SK-N-SH (cell line): ENCODE measurements at regions not wholly inside any gene's neighbourhood (a gene's known extent, or its start where the extent isn't known, plus 50 kb on each side); places are given as distances from the start of the nearest gene placed in this dataset.

Experiments
- CTCF ChIA-PET: fragments of 300-600, 350-600 bp; formaldehyde crosslinking; extraction: SDS; loops from one replicate; lab custom pipeline; 2021; lab: Yijun Ruan, JAX
- POLR2A ChIA-PET: fragments of 350-600 bp; sonication (Branson Sonifier 250); formaldehyde crosslinking; extraction: SDS; loops from one replicate; lab custom pipeline; 2020; ENCODE audit warnings: antibody characterized with exemption, inconsistent platforms; lab: Yijun Ruan, JAX
- DNase-seq: peaks from one replicate; pipeline ENCODE4 v3.0.0; 2012
- H2AFZ ChIP-seq: fragments of 200-600 bp; sonication (generic); 2 replicates; pipeline ENCODE4 v1.8.1; 2016; ENCODE audit warnings: antibody characterized with exemption, mild to moderate bottlenecking, low read depth
- H3F3A ChIP-seq: fragments of 200-600 bp; sonication (generic); replicated peaks from 2 replicates; pipeline ENCODE3; 2016; ENCODE audit warnings: antibody characterized with exemption, mild to moderate bottlenecking; ENCODE audit not compliant: insufficient read depth
- H3K27ac ChIP-seq, 2 experiments: fragments of 200-500 bp in 1 of 2; fragments of 200-600 bp in 1 of 2; sonication (Bioruptor generic) in 1 of 2; sonication (generic), shearing (Covaris generic) in 1 of 2; 2 replicates each; pipeline versions ENCODE4 v1.5.1 to v1.6.1; 2014 to 2016; ENCODE audit warnings: low read depth in 2 of 2, inconsistent platforms in 1 of 2, low read length in 1 of 2, mild to moderate bottlenecking in 1 of 2, mixed read lengths in 1 of 2
- H3K27me3 ChIP-seq: fragments of 200-600 bp; sonication (generic), shearing (Covaris generic); 2 replicates; pipeline ENCODE4 v1.6.1; 2016; ENCODE audit warnings: mixed run types; ENCODE audit not compliant: insufficient read depth
- H3K36me3 ChIP-seq, 2 experiments: fragments of 200-500 bp in 1 of 2; fragments of 200-600 bp in 1 of 2; sonication (Bioruptor generic) in 1 of 2; sonication (generic) in 1 of 2; replicated peaks in 1 of 2; 2 replicates each; pipeline versions ENCODE3 to v1.5.1; 2014 to 2016; ENCODE audit warnings: low read length in 1 of 2, mild to moderate bottlenecking in 1 of 2; ENCODE audit not compliant: insufficient read depth in 2 of 2, control insufficient read depth in 1 of 2
- H3K4me1 ChIP-seq, 2 experiments: fragments of 200-500 bp in 1 of 2; fragments of 200-600 bp in 1 of 2; sonication (Bioruptor generic) in 1 of 2; sonication (generic), shearing (Covaris generic) in 1 of 2; 2 replicates each; pipeline versions ENCODE4 v1.5.1 to v1.6.1; 2014 to 2016; ENCODE audit warnings: low read depth in 1 of 2, low read length in 1 of 2, mixed run types in 1 of 2; ENCODE audit not compliant: insufficient read depth in 2 of 2, control insufficient read depth in 1 of 2
- H3K4me2 ChIP-seq: fragments of 200-600 bp; sonication (generic), shearing (Covaris generic); 2 replicates; pipeline ENCODE4 v1.6.1; 2017; ENCODE audit warnings: mixed run types
- H3K4me3 ChIP-seq, 2 experiments: fragments of 200-500 bp in 1 of 2; fragments of 200-600 bp in 1 of 2; sonication (Bioruptor generic) in 1 of 2; sonication (generic), shearing (Covaris generic) in 1 of 2; 2 replicates each; pipeline versions ENCODE4 v1.5.1 to v1.8.1; 2014 to 2016; ENCODE audit warnings: low read depth in 2 of 2, inconsistent platforms in 1 of 2, low read length in 1 of 2, mild to moderate bottlenecking in 1 of 2, mixed read lengths in 1 of 2, moderate library complexity in 1 of 2
- H3K79me2 ChIP-seq: fragments of 200-600 bp; sonication (generic); 2 replicates; pipeline ENCODE4 v1.8.1; 2017; ENCODE audit warnings: mild to moderate bottlenecking; ENCODE audit not compliant: insufficient read depth
- H3K9ac ChIP-seq: fragments of 200-600 bp; sonication (generic); 2 replicates; pipeline ENCODE4 v1.6.1; 2017; ENCODE audit warnings: mixed run types
- H3K9me2 ChIP-seq: fragments of 200-600 bp; sonication (generic); 2 replicates; pipeline ENCODE4 v1.6.1; 2017; ENCODE audit warnings: mixed run types
- H3K9me3 ChIP-seq: fragments of 200-600 bp; sonication (generic); 2 replicates; pipeline ENCODE4 v1.6.1; 2017; ENCODE audit warnings: mixed run types, mild to moderate bottlenecking, moderate library complexity
- H4K20me1 ChIP-seq: fragments of 200-600 bp; sonication (generic); 2 replicates; pipeline ENCODE4 v1.6.1; 2017; ENCODE audit warnings: mild to moderate bottlenecking, mixed run types; ENCODE audit not compliant: insufficient read depth
- CHD2 ChIP-seq: fragments of 150-350 bp; IDR thresholded peaks from 2 replicates; pipeline ENCODE4 v1.6.1; 2018; ENCODE audit warnings: low read length; ENCODE audit not compliant: partially characterized antibody
- ELF1 ChIP-seq: IDR thresholded peaks from 2 replicates; pipeline ENCODE4 v1.4.0; 2012
- EP300 ChIP-seq, 2 experiments: IDR thresholded peaks; 2 replicates each; pipeline versions ENCODE4 v1.4.0 to v1.6.1; 2012; ENCODE audit warnings: borderline replicate concordance in 1 of 2, low read depth in 1 of 2, low read length in 1 of 2
- EZH2phosphoT487 ChIP-seq: fragments of 200-600 bp; sonication (generic); IDR thresholded peaks from 2 replicates; pipeline ENCODE4 v1.6.1; 2017; ENCODE audit warnings: low read depth, mixed run types, mild to moderate bottlenecking, antibody characterized with exemption, moderate library complexity, borderline replicate concordance
- GABPA ChIP-seq: IDR thresholded peaks from 2 replicates; pipeline ENCODE4 v1.4.0; 2012; ENCODE audit warnings: low read depth, mild to moderate bottlenecking
- GATA2 ChIP-seq: sonication (generic); formaldehyde crosslinking; IDR thresholded peaks from 2 replicates; pipeline ENCODE4 v1.5.0; 2020; ENCODE audit warnings: mild to moderate bottlenecking, missing genetic modification reagents
- MXI1 ChIP-seq: IDR thresholded peaks from 2 replicates; pipeline ENCODE4 v1.6.1; 2012; ENCODE audit warnings: mild to moderate bottlenecking, low read depth, low read length, improper control_type of control experiment
- POLR2AphosphoS5 ChIP-seq: IDR thresholded peaks from 2 replicates; pipeline ENCODE4 v1.6.1; 2012; ENCODE audit warnings: low read depth, low read length
- REST ChIP-seq: IDR thresholded peaks from 2 replicates; pipeline ENCODE4 v1.6.1; 2012; ENCODE audit warnings: mild to moderate bottlenecking, low read depth, low read length, moderate library complexity
- SMC3 ChIP-seq: IDR thresholded peaks from 2 replicates; pipeline ENCODE4 v1.6.1; 2012; ENCODE audit warnings: low read depth, low read length, improper control_type of control experiment
- YY1 ChIP-seq: IDR thresholded peaks from 2 replicates; pipeline ENCODE4 v1.4.0; 2012; ENCODE audit warnings: low read depth, mild to moderate bottlenecking
- WGBS: methylation state at CpG from one replicate; pipeline ENCODE4 v1.1.6; 2017; ENCODE audit warnings: low lambda C conversion rate; 5-methylcytosine and 5-hydroxymethylcytosine counted together
- TF ChIP-seq, protein P1 (sequence below): fragments of 200-600 bp; sonication (generic); IDR thresholded peaks from 2 replicates; pipeline ENCODE4 v1.6.1; 2017; ENCODE audit warnings: antibody characterized with exemption, mild to moderate bottlenecking, moderate library complexity
- TF ChIP-seq, protein P2 (sequence below): fragments of 150-350 bp; IDR thresholded peaks from 2 replicates; pipeline ENCODE4 v1.6.1; 2017; ENCODE audit warnings: antibody characterized with exemption, low read length, low read depth, borderline replicate concordance

GRCh38 chr12:89878327-89878726 is 169.7 kb upstream of the ATP2B1 start:
- Histone ChIP-seq H4K20me1 (no peaks in the 10 kb centered on the region), H3K4me3 (no peak overlapping the region), H3K9ac (no peak overlapping the region), H3F3A (no peaks in the 10 kb centered on the region), H3K79me2 (no peaks in the 10 kb centered on the region), H3K9me2 (no peaks in the 10 kb centered on the region), H2AFZ (no peak overlapping the region), H3K4me1 (no peaks in the 10 kb centered on the region), H3K4me2 (no peak overlapping the region), H3K9me3 (no peaks in the 10 kb centered on the region), H3K27me3 (no peaks in the 10 kb centered on the region), H3K27ac (no peak overlapping the region), H3K36me3 (no peaks in the 10 kb centered on the region)
- POLR2A ChIA-PET: no interaction called here
- CTCF ChIA-PET: no interaction called here
- DNase-seq: no peak
- TF ChIP-seq EZH2phosphoT487: no peak
- TF ChIP-seq EP300 (IDR thresholded peaks at IDR 0.05; ENCODE audit: borderline replicate concordance in 1 of 2, low read depth in 1 of 2, low read length in 1 of 2): no peak
- no peak for TF ChIP-seq MXI1
- TF ChIP-seq REST: no peak
- TF ChIP-seq POLR2AphosphoS5: no peak
- TF ChIP-seq ELF1: no peak
- TF ChIP-seq SMC3: no peak
- TF ChIP-seq, protein P1, sequence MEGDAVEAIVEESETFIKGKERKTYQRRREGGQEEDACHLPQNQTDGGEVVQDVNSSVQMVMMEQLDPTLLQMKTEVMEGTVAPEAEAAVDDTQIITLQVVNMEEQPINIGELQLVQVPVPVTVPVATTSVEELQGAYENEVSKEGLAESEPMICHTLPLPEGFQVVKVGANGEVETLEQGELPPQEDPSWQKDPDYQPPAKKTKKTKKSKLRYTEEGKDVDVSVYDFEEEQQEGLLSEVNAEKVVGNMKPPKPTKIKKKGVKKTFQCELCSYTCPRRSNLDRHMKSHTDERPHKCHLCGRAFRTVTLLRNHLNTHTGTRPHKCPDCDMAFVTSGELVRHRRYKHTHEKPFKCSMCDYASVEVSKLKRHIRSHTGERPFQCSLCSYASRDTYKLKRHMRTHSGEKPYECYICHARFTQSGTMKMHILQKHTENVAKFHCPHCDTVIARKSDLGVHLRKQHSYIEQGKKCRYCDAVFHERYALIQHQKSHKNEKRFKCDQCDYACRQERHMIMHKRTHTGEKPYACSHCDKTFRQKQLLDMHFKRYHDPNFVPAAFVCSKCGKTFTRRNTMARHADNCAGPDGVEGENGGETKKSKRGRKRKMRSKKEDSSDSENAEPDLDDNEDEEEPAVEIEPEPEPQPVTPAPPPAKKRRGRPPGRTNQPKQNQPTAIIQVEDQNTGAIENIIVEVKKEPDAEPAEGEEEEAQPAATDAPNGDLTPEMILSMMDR: no peak
- TF ChIP-seq CHD2: no peak
- TF ChIP-seq GATA2 (CRISPR knock-in tag): no peak
- no peak for TF ChIP-seq GABPA
- WGBS: 97% methylated on average over 6 of the region's 6 CpGs

GRCh38 chr12:89877671-89878070 is 169.0 kb upstream of the ATP2B1 start:
- no peak for DNase-seq
- no peaks in the 10 kb centered on the region for H4K20me1 ChIP-seq
- no peaks in the 10 kb centered on the region for H3K27me3 ChIP-seq
- H3K9ac ChIP-seq: no peak overlapping the region
- TF ChIP-seq YY1: no peak
- no peak for TF ChIP-seq CHD2
- no peak for TF ChIP-seq POLR2AphosphoS5
- TF ChIP-seq, protein P2, sequence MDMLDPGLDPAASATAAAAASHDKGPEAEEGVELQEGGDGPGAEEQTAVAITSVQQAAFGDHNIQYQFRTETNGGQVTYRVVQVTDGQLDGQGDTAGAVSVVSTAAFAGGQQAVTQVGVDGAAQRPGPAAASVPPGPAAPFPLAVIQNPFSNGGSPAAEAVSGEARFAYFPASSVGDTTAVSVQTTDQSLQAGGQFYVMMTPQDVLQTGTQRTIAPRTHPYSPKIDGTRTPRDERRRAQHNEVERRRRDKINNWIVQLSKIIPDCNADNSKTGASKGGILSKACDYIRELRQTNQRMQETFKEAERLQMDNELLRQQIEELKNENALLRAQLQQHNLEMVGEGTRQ: no peak
- no peak for TF ChIP-seq GATA2 (CRISPR knock-in tag)
- no peaks in the 10 kb centered on the region for H3K4me1 ChIP-seq
- H3F3A ChIP-seq: no peaks in the 10 kb centered on the region
- POLR2A ChIA-PET: no interaction called here
- H3K4me2 ChIP-seq: no peak overlapping the region
- H2AFZ ChIP-seq: no peak overlapping the region
- no peaks in the 10 kb centered on the region for H3K9me3 ChIP-seq
- no peak overlapping the region for H3K27ac ChIP-seq
- H3K4me3 ChIP-seq: no peak overlapping the region
- H3K36me3 ChIP-seq: no peaks in the 10 kb centered on the region
- no peaks in the 10 kb centered on the region for H3K79me2 ChIP-seq
- H3K9me2 ChIP-seq: no peaks in the 10 kb centered on the region
- 95% methylated on average over 3 of the region's 3 CpGs for WGBS
- CTCF ChIA-PET: no interaction called here
